ENCODE measurements at regions not wholly inside any gene's neighbourhood (a gene's known extent, or its start where the extent isn't known, plus 50 kb on each side); places are given as distances from the start of the nearest gene placed in this dataset.

GRCh38 chr3:178334239-178334638 is 202.0 kb upstream of the KCNMB2 start:
- H3K4ac ChIP-seq (ENCODE audit: low read depth, low read length), result no peak overlapping the region
- no peak overlapping the region for H4K5ac ChIP-seq (ENCODE audit: low read length)
- H3K56ac ChIP-seq (ENCODE audit: low read length), result no peak overlapping the region
- H2BK15ac ChIP-seq (replicated peaks; ENCODE audit: low read depth), result no peak overlapping the region
- no peak overlapping the region for H4K8ac ChIP-seq (ENCODE audit: low read depth, low read length)
- no peaks in the 10 kb centered on the region for H3K4me1 ChIP-seq (ENCODE audit: control insufficient read depth, low read depth, low read length)
- no peak overlapping the region for H3K27ac ChIP-seq (ENCODE audit: low read depth, low read length)
- H3K79me2 ChIP-seq (ENCODE audit: control insufficient read depth, insufficient read depth, low read length), result no peaks in the 10 kb centered on the region
- H3K18ac ChIP-seq (ENCODE audit: low read length), result no peak overlapping the region
- H3K36me3 ChIP-seq (ENCODE audit: control insufficient read depth, insufficient read depth, low read length), result no peaks in the 10 kb centered on the region
- no peak overlapping the region for H3K23ac ChIP-seq (ENCODE audit: low read length)
- H2BK5ac ChIP-seq (ENCODE audit: low read length), result no peak overlapping the region
- no peak overlapping the region for H2BK120ac ChIP-seq (ENCODE audit: low read depth, low read length)
- DNase-seq, result no peak
- no peak overlapping the region for H3K9ac ChIP-seq (ENCODE audit: low read length)
- H3K4me3 ChIP-seq (ENCODE audit: low read length), result no peak overlapping the region
- no peak overlapping the region for H3K4me2 ChIP-seq (ENCODE audit: low read length)
- no CpG with 5 or more reads among the region's 3 CpGs for WGBS (ENCODE audit: extremely low coverage, insufficient coverage, low lambda C conversion rate)
- H2AK5ac ChIP-seq (ENCODE audit: low read length), result no peak overlapping the region
- no peaks in the 10 kb centered on the region for H3K79me1 ChIP-seq (ENCODE audit: low read length)
- H3K27me3 ChIP-seq (ENCODE audit: insufficient read depth, low read length, poor library complexity), result no peaks in the 10 kb centered on the region

GRCh38 chr3:178336336-178336735 is 199.9 kb upstream of the KCNMB2 start:
- no peak for DNase-seq
- no peaks in the 10 kb centered on the region for H3K79me2 ChIP-seq (ENCODE audit: control insufficient read depth, insufficient read depth, low read length)
- no peaks in the 10 kb centered on the region for H3K27me3 ChIP-seq (ENCODE audit: insufficient read depth, low read length, poor library complexity)
- no peak overlapping the region for H3K23ac ChIP-seq (ENCODE audit: low read length)
- H2BK15ac ChIP-seq (replicated peaks; ENCODE audit: low read depth), result no peak overlapping the region
- no peak overlapping the region for H2AK5ac ChIP-seq (ENCODE audit: low read length)
- no peak overlapping the region for H3K9ac ChIP-seq (ENCODE audit: low read length)
- no peak overlapping the region for H2BK5ac ChIP-seq (ENCODE audit: low read length)
- H3K27ac ChIP-seq (ENCODE audit: low read depth, low read length), result no peak overlapping the region
- H2BK120ac ChIP-seq (ENCODE audit: low read depth, low read length), result peak overlapping the region; percentile 9
- H4K8ac ChIP-seq (ENCODE audit: low read depth, low read length), result no peak overlapping the region
- H3K4me1 ChIP-seq (ENCODE audit: control insufficient read depth, low read depth, low read length), result no peaks in the 10 kb centered on the region
- no CpG with 5 or more reads among the region's 1 CpG for WGBS (ENCODE audit: extremely low coverage, insufficient coverage, low lambda C conversion rate)
- H3K18ac ChIP-seq (ENCODE audit: low read length), result peak overlapping the region; percentile 51
- H3K4me2 ChIP-seq (ENCODE audit: low read length), result no peak overlapping the region
- H3K4me3 ChIP-seq (ENCODE audit: low read length), result no peak overlapping the region
- H4K5ac ChIP-seq (ENCODE audit: low read length), result no peak overlapping the region
- no peaks in the 10 kb centered on the region for H3K79me1 ChIP-seq (ENCODE audit: low read length)
- no peak overlapping the region for H3K4ac ChIP-seq (ENCODE audit: low read depth, low read length)
- H3K56ac ChIP-seq (ENCODE audit: low read length), result no peak overlapping the region
- no peaks in the 10 kb centered on the region for H3K36me3 ChIP-seq (ENCODE audit: control insufficient read depth, insufficient read depth, low read length)

GRCh38 chr3:178340506-178340905 is 195.7 kb upstream of the KCNMB2 start:
- Histone ChIP-seq H3K4me3 (ENCODE audit: low read length) (no peak overlapping the region), H3K56ac (ENCODE audit: low read length) (no peak overlapping the region), H4K8ac (ENCODE audit: low read depth, low read length) (no peak overlapping the region), H3K9ac (ENCODE audit: low read length) (no peak overlapping the region), H2BK5ac (ENCODE audit: low read length) (no peak overlapping the region), H3K79me2 (ENCODE audit: control insufficient read depth, insufficient read depth, low read length) (no peaks in the 10 kb centered on the region), H2BK15ac (replicated peaks; ENCODE audit: low read depth) (no peak overlapping the region), H2BK120ac (ENCODE audit: low read depth, low read length) (no peak overlapping the region), H4K5ac (ENCODE audit: low read length) (no peak overlapping the region), H3K4me1 (ENCODE audit: control insufficient read depth, low read depth, low read length) (no peaks in the 10 kb centered on the region), H3K4me2 (ENCODE audit: low read length) (no peak overlapping the region), H3K79me1 (ENCODE audit: low read length) (no peaks in the 10 kb centered on the region), H3K23ac (ENCODE audit: low read length) (no peak overlapping the region), H3K4ac (ENCODE audit: low read depth, low read length) (no peak overlapping the region), H3K27me3 (ENCODE audit: insufficient read depth, low read length, poor library complexity) (no peaks in the 10 kb centered on the region), H3K18ac (ENCODE audit: low read length) (no peak overlapping the region), H2AK5ac (ENCODE audit: low read length) (no peak overlapping the region), H3K36me3 (ENCODE audit: control insufficient read depth, insufficient read depth, low read length) (no peaks in the 10 kb centered on the region), H3K27ac (ENCODE audit: low read depth, low read length) (no peak overlapping the region)
- WGBS (ENCODE audit: extremely low coverage, insufficient coverage, low lambda C conversion rate), result no CpG with 5 or more reads among the region's 2 CpGs
- no peak for DNase-seq

GRCh38 chr3:178341636-178342035 is 194.6 kb upstream of the KCNMB2 start:
- Histone ChIP-seq H3K56ac (ENCODE audit: low read length) (no peak overlapping the region), H3K27me3 (ENCODE audit: insufficient read depth, low read length, poor library complexity) (no peaks in the 10 kb centered on the region), H3K27ac (ENCODE audit: low read depth, low read length) (no peak overlapping the region), H3K4me1 (ENCODE audit: control insufficient read depth, low read depth, low read length) (no peaks in the 10 kb centered on the region), H3K36me3 (ENCODE audit: control insufficient read depth, insufficient read depth, low read length) (no peaks in the 10 kb centered on the region), H3K4me2 (ENCODE audit: low read length) (no peak overlapping the region), H2BK120ac (ENCODE audit: low read depth, low read length) (no peak overlapping the region), H4K8ac (ENCODE audit: low read depth, low read length) (no peak overlapping the region), H3K9ac (ENCODE audit: low read length) (no peak overlapping the region), H3K79me2 (ENCODE audit: control insufficient read depth, insufficient read depth, low read length) (no peaks in the 10 kb centered on the region), H2BK5ac (ENCODE audit: low read length) (no peak overlapping the region), H2AK5ac (ENCODE audit: low read length) (no peak overlapping the region), H3K4me3 (ENCODE audit: low read length) (no peak overlapping the region), H2BK15ac (replicated peaks; ENCODE audit: low read depth) (no peak overlapping the region), H3K79me1 (ENCODE audit: low read length) (no peaks in the 10 kb centered on the region), H3K18ac (ENCODE audit: low read length) (no peak overlapping the region), H3K4ac (ENCODE audit: low read depth, low read length) (no peak overlapping the region), H4K5ac (ENCODE audit: low read length) (no peak overlapping the region), H3K23ac (ENCODE audit: low read length) (no peak overlapping the region)
- no CpG with 5 or more reads among the region's 7 CpGs for WGBS (ENCODE audit: extremely low coverage, insufficient coverage, low lambda C conversion rate)
- no peak for DNase-seq

- H2AK5ac ChIP-seq (ENCODE audit: low read length), result no peak overlapping the region
- no peak overlapping the region for H3K23ac ChIP-seq (ENCODE audit: low read length)
- H3K79me2 ChIP-seq (ENCODE audit: control insufficient read depth, insufficient read depth, low read length), result no peaks in the 10 kb centered on the region
- H3K4me2 ChIP-seq (ENCODE audit: low read length), result no peak overlapping the region
- no peak overlapping the region for H2BK120ac ChIP-seq (ENCODE audit: low read depth, low read length)
- H3K9ac ChIP-seq (ENCODE audit: low read length), result no peak overlapping the region
- no peak overlapping the region for H4K5ac ChIP-seq (ENCODE audit: low read length)
- no peak overlapping the region for H2BK15ac ChIP-seq (replicated peaks; ENCODE audit: low read depth)
- H3K4me1 ChIP-seq (ENCODE audit: control insufficient read depth, low read depth, low read length), result no peaks in the 10 kb centered on the region
- H3K36me3 ChIP-seq (ENCODE audit: control insufficient read depth, insufficient read depth, low read length), result no peaks in the 10 kb centered on the region
- peak; percentile 47 for DNase-seq
- H3K4me3 ChIP-seq (ENCODE audit: low read length), result no peak overlapping the region
- H3K27ac ChIP-seq (ENCODE audit: low read depth, low read length), result no peak overlapping the region
- H3K79me1 ChIP-seq (ENCODE audit: low read length), result no peaks in the 10 kb centered on the region
- no peak overlapping the region for H3K4ac ChIP-seq (ENCODE audit: low read depth, low read length)
- no peaks in the 10 kb centered on the region for H3K27me3 ChIP-seq (ENCODE audit: insufficient read depth, low read length, poor library complexity)
- H4K8ac ChIP-seq (ENCODE audit: low read depth, low read length), result no peak overlapping the region
- no peak overlapping the region for H2BK5ac ChIP-seq (ENCODE audit: low read length)
- WGBS (ENCODE audit: extremely low coverage, insufficient coverage, low lambda C conversion rate), result no CpG with 5 or more reads among the region's 2 CpGs
- no peak overlapping the region for H3K56ac ChIP-seq (ENCODE audit: low read length)
- H3K18ac ChIP-seq (ENCODE audit: low read length), result no peak overlapping the region
Measured at GRCh38 chr3:178342111-178342510, 194.1 kb upstream of the KCNMB2 start.

GRCh38 chr3:178343433-178344038 is 192.7 kb upstream of the KCNMB2 start:
- H3K56ac ChIP-seq (ENCODE audit: low read length), result no peak overlapping the region
- H3K4ac ChIP-seq (ENCODE audit: low read depth, low read length), result no peak overlapping the region
- no peak overlapping the region for H4K8ac ChIP-seq (ENCODE audit: low read depth, low read length)
- H3K27ac ChIP-seq (ENCODE audit: low read depth, low read length), result no peak overlapping the region
- H2AK5ac ChIP-seq (ENCODE audit: low read length), result no peak overlapping the region
- no peaks in the 10 kb centered on the region for H3K79me1 ChIP-seq (ENCODE audit: low read length)
- H3K18ac ChIP-seq (ENCODE audit: low read length), result no peak overlapping the region
- WGBS (ENCODE audit: extremely low coverage, insufficient coverage, low lambda C conversion rate), result no CpG with 5 or more reads among the region's 5 CpGs
- no peak overlapping the region for H4K5ac ChIP-seq (ENCODE audit: low read length)
- no peak overlapping the region for H2BK15ac ChIP-seq (replicated peaks; ENCODE audit: low read depth)
- H3K79me2 ChIP-seq (ENCODE audit: control insufficient read depth, insufficient read depth, low read length), result no peaks in the 10 kb centered on the region
- H3K4me3 ChIP-seq (ENCODE audit: low read length), result no peak overlapping the region
- no peaks in the 10 kb centered on the region for H3K27me3 ChIP-seq (ENCODE audit: insufficient read depth, low read length, poor library complexity)
- no peak overlapping the region for H2BK120ac ChIP-seq (ENCODE audit: low read depth, low read length)
- peak overlapping the region; percentile 17 for H3K23ac ChIP-seq (ENCODE audit: low read length)
- H3K4me2 ChIP-seq (ENCODE audit: low read length), result no peak overlapping the region
- no peaks in the 10 kb centered on the region for H3K36me3 ChIP-seq (ENCODE audit: control insufficient read depth, insufficient read depth, low read length)
- no peak overlapping the region for H2BK5ac ChIP-seq (ENCODE audit: low read length)
- no peak overlapping the region for H3K9ac ChIP-seq (ENCODE audit: low read length)
- DNase-seq, result no peak
- H3K4me1 ChIP-seq (ENCODE audit: control insufficient read depth, low read depth, low read length), result no peaks in the 10 kb centered on the region

Measured in mesendoderm (in vitro differentiated cells).